ENCODE measurements at regions not wholly inside any gene's neighbourhood (a gene's known extent, or its start where the extent isn't known, plus 50 kb on each side); places are given as distances from the start of the nearest gene placed in this dataset.

DNA sequence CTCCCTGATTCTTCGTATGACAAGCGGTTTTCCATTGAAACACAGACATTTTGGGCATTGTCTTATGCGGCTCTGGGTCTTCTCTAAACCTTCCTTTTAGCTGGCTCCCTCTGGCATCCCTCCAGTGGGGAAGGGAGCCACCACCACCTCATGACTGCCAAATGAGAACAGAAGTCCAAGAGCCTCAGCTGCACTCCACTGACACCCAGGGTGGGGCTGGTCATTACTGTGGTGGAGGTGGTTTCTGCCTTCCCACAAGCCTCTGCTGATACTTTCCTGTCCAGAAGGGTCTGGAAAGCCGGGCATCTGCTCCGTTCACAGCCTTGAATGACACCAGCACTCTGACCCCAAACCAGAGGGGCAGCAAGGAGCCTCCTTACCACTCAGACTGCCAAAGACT is 213.5 kb downstream of the ZNF516 start:
- TF ChIP-seq POLR2A (IDR thresholded peaks at IDR 0.05; ENCODE audit: low read length) (no peak), GATA1 (IDR thresholded peaks at IDR 0.05; ENCODE audit: low read depth, low read length) (no peak)
